Calu3 (cell line): ENCODE measurements at regions not wholly inside any gene's neighbourhood (a gene's known extent, or its start where the extent isn't known, plus 50 kb on each side); places are given as distances from the start of the nearest gene placed in this dataset.

Experiments
- BruUV-seq: library from RNA; stranded (reverse); fragments of 400-500 nt; replicated peaks from 2 replicates; lab custom pipeline; 2021; lab: Mats Ljungman, UMichigan
- CTCF ChIA-PET: fragments of 300-600 bp; sonication (Branson Sonifier 250); formaldehyde crosslinking; loops from one replicate; lab custom pipeline; 2022; ENCODE audit warnings: antibody characterized with exemption; lab: Charles Lee
- DNase-seq: peaks from one replicate; pipeline ENCODE4 v3.0.0; 2022
- H3K27ac Mint-ChIP-seq: one replicate; pipeline ENCODE4 v1.8.0; 2022; ENCODE audit warnings: mixed read lengths; ENCODE audit not compliant: unreplicated experiment
- H3K27me3 Mint-ChIP-seq: one replicate; pipeline ENCODE4 v1.8.0; 2022; ENCODE audit warnings: mixed read lengths; ENCODE audit not compliant: unreplicated experiment
- H3K36me3 Mint-ChIP-seq: one replicate; pipeline ENCODE4 v1.8.0; 2022; ENCODE audit warnings: mild to moderate bottlenecking, moderate library complexity, mixed read lengths; ENCODE audit not compliant: insufficient read depth, unreplicated experiment
- H3K4me1 Mint-ChIP-seq: one replicate; pipeline ENCODE4 v1.8.0; 2022; ENCODE audit warnings: mild to moderate bottlenecking, low read depth, mixed read lengths; ENCODE audit not compliant: unreplicated experiment
- H3K4me3 Mint-ChIP-seq: one replicate; pipeline ENCODE4 v1.8.0; 2022; ENCODE audit warnings: mild to moderate bottlenecking, low read depth, moderate library complexity, mixed read lengths; ENCODE audit not compliant: unreplicated experiment
- H3K9me3 Mint-ChIP-seq: one replicate; pipeline ENCODE4 v1.8.0; 2022; ENCODE audit warnings: low read depth, mixed read lengths; ENCODE audit not compliant: unreplicated experiment
- CTCF ChIP-seq: fragments of 200-600 bp; IDR thresholded peaks from one replicate; pipeline ENCODE4 v1.8.0; 2022; ENCODE audit warnings: antibody characterized with exemption; ENCODE audit not compliant: unreplicated experiment
- intact Hi-C: fragments of 100-400 bp; cut with micrococcal nuclease; formaldehyde crosslinking; loops from one replicate; pipeline ENCODE4 v1.10.0; 2022; ENCODE audit not compliant: unreplicated experiment

GRCh38 chr17:77027271-77027889 is 113.4 kb upstream of the SEC14L1 start:
- Mint-ChIP-seq H3K9me3 (peaks cover 6% of the 10 kb centered on the region), H3K27ac (no peak overlapping the region), H3K27me3 (peaks cover 19% of the 10 kb centered on the region), H3K4me3 (no peak overlapping the region), H3K4me1 (no peaks in the 10 kb centered on the region), H3K36me3 (no peaks in the 10 kb centered on the region)
- no peak for DNase-seq
- BruUV-seq: no TSS peak
- intact Hi-C loops: no loop called here
- no peak for TF ChIP-seq CTCF
- CTCF ChIA-PET: no interaction called here

GRCh38 chr17:77028900-77029299 is 111.9 kb upstream of the SEC14L1 start:
- intact Hi-C loops: no loop called here
- H3K9me3 Mint-ChIP-seq: peaks cover 6% of the 10 kb centered on the region
- H3K27ac Mint-ChIP-seq: no peak overlapping the region
- peaks cover 34% of the 10 kb centered on the region for H3K27me3 Mint-ChIP-seq
- no TSS peak for BruUV-seq
- no peak for DNase-seq
- H3K36me3 Mint-ChIP-seq: peaks cover 4% of the 10 kb centered on the region
- no peak for TF ChIP-seq CTCF
- CTCF ChIA-PET: no interaction called here
- no peak overlapping the region for H3K4me3 Mint-ChIP-seq
- no peaks in the 10 kb centered on the region for H3K4me1 Mint-ChIP-seq

GRCh38 chr17:77032929-77033328 is 107.8 kb upstream of the SEC14L1 start:
- TF ChIP-seq CTCF: no peak
- DNase-seq: no peak
- intact Hi-C loops: no loop called here
- CTCF ChIA-PET: no interaction called here
- H3K36me3 Mint-ChIP-seq: peaks cover 4% of the 10 kb centered on the region
- peaks cover 12% of the 10 kb centered on the region for H3K4me1 Mint-ChIP-seq
- H3K27ac Mint-ChIP-seq: no peak overlapping the region
- peaks cover 6% of the 10 kb centered on the region for H3K9me3 Mint-ChIP-seq
- H3K27me3 Mint-ChIP-seq: peaks cover 75% of the 10 kb centered on the region
- BruUV-seq: no TSS peak
- no peak overlapping the region for H3K4me3 Mint-ChIP-seq

GRCh38 chr17:77033892-77034404 is 106.8 kb upstream of the SEC14L1 start:
- H3K27ac Mint-ChIP-seq: no peak overlapping the region
- BruUV-seq: no TSS peak
- peaks cover 85% of the 10 kb centered on the region for H3K27me3 Mint-ChIP-seq
- CTCF ChIA-PET: interaction anchor here (0.6 kb wide), 1 partner anchor 392 kb away, joined by 4 read pairs; no protein-coding TSS in a partner anchor
- no peak overlapping the region for H3K4me3 Mint-ChIP-seq
- intact Hi-C loops: no loop called here
- DNase-seq: no peak
- peaks cover 6% of the 10 kb centered on the region for H3K9me3 Mint-ChIP-seq
- TF ChIP-seq CTCF: no peak
- peaks cover 12% of the 10 kb centered on the region for H3K4me1 Mint-ChIP-seq
- peaks cover 4% of the 10 kb centered on the region for H3K36me3 Mint-ChIP-seq
